ENCODE measurements at regions not wholly inside any gene's neighbourhood (a gene's known extent, or its start where the extent isn't known, plus 50 kb on each side); places are given as distances from the start of the nearest gene placed in this dataset.
A peak's percentile ranks its signal among the peaks of the same experiment; 100 is the strongest.

GRCh38 chr6:167764215-167764614 is 62.5 kb upstream of the AFDN start:
- 83 to 95% (median 85%) methylated on average over 6 to 9 of the region's 9 CpGs for WGBS, 4 donors
- intact Hi-C loops (cut with DNase I): no loop called here
- Histone ChIP-seq H3K27ac (no peak overlapping the region), H3K4me3 (no peak overlapping the region), H3K9me3 (replicated peaks in 1 of 3) (no peaks in the 10 kb centered on the region), H3K36me3 (replicated peaks in 1 of 2) (no peaks in the 10 kb centered on the region), H3K27me3 (no peaks in the 10 kb centered on the region), H3K4me1 (replicated peaks in 1 of 2) (no peaks in the 10 kb centered on the region)
- DNase-seq: peak in 1 of 7 donors; percentile 27
- no peak for TF ChIP-seq POLR2A (IDR thresholded peaks at IDR 0.05)
- no peak for TF ChIP-seq CTCF (IDR thresholded peaks at IDR 0.05)

GRCh38 chr6:167764713-167765479 is 61.8 kb upstream of the AFDN start:
- 76 to 87% (median 85%) methylated on average over 14 to 15 of the region's 15 CpGs for WGBS, 4 donors
- H3K4me1 ChIP-seq (replicated peaks in 1 of 2): no peaks in the 10 kb centered on the region
- no peak overlapping the region for H3K27ac ChIP-seq
- H3K27me3 ChIP-seq: no peaks in the 10 kb centered on the region
- H3K4me3 ChIP-seq: no peak overlapping the region
- DNase-seq: peak in 1 of 7 donors; percentile 6
- TF ChIP-seq CTCF (IDR thresholded peaks at IDR 0.05) (no peak), POLR2A (IDR thresholded peaks at IDR 0.05) (no peak)
- intact Hi-C loops (cut with DNase I): no loop called here
- H3K36me3 ChIP-seq (replicated peaks in 1 of 2): no peaks in the 10 kb centered on the region
- no peaks in the 10 kb centered on the region for H3K9me3 ChIP-seq (replicated peaks in 1 of 3)

DNA sequence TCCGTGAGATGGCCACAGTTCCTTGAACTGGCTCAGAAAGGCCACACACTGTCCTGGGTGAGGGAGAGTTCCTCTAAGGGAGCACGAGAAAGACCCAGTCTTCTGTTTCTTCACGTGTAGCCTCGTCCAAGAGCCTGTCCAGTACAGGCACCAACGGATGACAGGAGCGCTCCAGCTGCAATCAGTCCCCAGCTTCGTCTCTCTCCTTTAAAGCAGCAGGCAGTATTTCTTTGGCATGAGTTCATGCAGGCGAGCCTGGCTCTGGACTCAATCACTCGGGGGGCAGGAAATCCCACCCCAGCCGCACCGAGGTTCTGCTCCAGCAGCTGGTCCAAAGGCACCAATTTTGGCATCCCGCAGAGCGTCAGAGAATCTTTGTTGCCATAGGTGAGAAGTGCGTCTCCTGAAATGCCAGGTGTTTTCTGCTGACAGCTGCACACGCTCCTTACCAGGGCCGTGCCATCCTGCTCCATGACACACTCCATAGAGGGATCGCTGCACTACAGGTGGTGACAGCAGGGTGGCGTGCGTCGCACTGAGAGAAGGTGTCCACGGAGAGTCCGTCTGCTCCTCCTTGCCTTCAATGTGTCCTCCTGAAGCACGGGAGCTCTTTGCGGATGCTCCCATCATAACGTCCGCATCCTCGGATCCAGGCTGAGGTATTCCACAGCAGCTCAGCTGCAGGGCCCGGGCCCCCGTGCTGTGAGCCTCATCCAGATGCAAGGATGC is 59.6 kb upstream of the AFDN start:
- Histone ChIP-seq H3K4me1 (replicated peaks in 1 of 2) (no peaks in the 10 kb centered on the region), H3K9me3 (replicated peaks in 1 of 3) (no peaks in the 10 kb centered on the region), H3K27ac (no peak overlapping the region), H3K27me3 (no peaks in the 10 kb centered on the region), H3K36me3 (replicated peaks in 1 of 2) (no peaks in the 10 kb centered on the region), H3K4me3 (no peak overlapping the region)
- no peak for TF ChIP-seq CTCF (IDR thresholded peaks at IDR 0.05)
- no peak for TF ChIP-seq POLR2A (IDR thresholded peaks at IDR 0.05)
- 64 to 78% (median 71%) methylated on average over 20 to 29 of the region's 29 CpGs for WGBS, 4 donors
- no peak for DNase-seq
- intact Hi-C loops (cut with DNase I): no loop called here

DNA sequence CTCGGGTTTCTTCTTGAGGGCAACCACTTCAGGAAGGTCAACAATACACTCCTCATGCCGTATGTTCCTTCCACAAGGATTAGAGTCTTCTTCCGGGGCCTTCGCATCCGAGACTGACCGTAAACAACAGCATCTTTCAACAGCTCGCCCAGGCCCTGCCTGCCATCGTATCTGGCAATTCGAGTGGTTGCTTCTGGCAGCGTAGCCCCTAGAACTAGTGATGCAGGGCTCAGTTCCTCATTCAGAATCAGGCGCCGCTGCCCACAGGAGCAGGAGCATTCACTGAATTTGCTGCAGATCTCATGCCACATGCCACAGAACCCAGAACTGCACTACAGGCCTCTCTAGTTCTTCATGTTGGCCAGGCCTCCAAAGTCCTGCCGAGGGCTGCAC is 59.0 kb upstream of the AFDN start:
- intact Hi-C loops (cut with DNase I): no loop called here
- Histone ChIP-seq H3K27me3 (no peaks in the 10 kb centered on the region), H3K9me3 (replicated peaks in 1 of 3) (no peaks in the 10 kb centered on the region), H3K4me1 (replicated peaks in 1 of 2) (no peaks in the 10 kb centered on the region), H3K27ac (no peak overlapping the region), H3K4me3 (no peak overlapping the region), H3K36me3 (replicated peaks in 1 of 2) (no peaks in the 10 kb centered on the region)
- 83 to 90% (median 88%) methylated on average over 12 to 13 of the region's 13 CpGs for WGBS, 4 donors
- no peak for DNase-seq
- TF ChIP-seq POLR2A (IDR thresholded peaks at IDR 0.05): no peak
- no peak for TF ChIP-seq CTCF (IDR thresholded peaks at IDR 0.05)

Data from adrenal gland (tissue), 9 donors.